ENCODE measurements at regions not wholly inside any gene's neighbourhood (a gene's known extent, or its start where the extent isn't known, plus 50 kb on each side); places are given as distances from the start of the nearest gene placed in this dataset.

GRCh38 chrX:40893251-40893910 is 158.0 kb upstream of the MED14 start:
- Mint-ChIP-seq H3K27ac (no peak overlapping the region), H3K4me3 (no peak overlapping the region), H3K9me3 (peaks cover 13% of the 10 kb centered on the region), H3K27me3 (ENCODE audit: low read depth) (no peaks in the 10 kb centered on the region), H3K36me3 (peaks cover 14% of the 10 kb centered on the region), H3K4me1 (peaks cover 12% of the 10 kb centered on the region)
- DNase-seq (ENCODE audit: low spot score) (no peak), ATAC-seq (no peak)
- ChIA-PET POLR2A (no interaction called here), CTCF (no interaction called here)
- TF ChIP-seq MYBL2 (CRISPR knock-in tag; IDR thresholded peaks at IDR 0.05), result no peak
- TF ChIP-seq, protein P1, sequence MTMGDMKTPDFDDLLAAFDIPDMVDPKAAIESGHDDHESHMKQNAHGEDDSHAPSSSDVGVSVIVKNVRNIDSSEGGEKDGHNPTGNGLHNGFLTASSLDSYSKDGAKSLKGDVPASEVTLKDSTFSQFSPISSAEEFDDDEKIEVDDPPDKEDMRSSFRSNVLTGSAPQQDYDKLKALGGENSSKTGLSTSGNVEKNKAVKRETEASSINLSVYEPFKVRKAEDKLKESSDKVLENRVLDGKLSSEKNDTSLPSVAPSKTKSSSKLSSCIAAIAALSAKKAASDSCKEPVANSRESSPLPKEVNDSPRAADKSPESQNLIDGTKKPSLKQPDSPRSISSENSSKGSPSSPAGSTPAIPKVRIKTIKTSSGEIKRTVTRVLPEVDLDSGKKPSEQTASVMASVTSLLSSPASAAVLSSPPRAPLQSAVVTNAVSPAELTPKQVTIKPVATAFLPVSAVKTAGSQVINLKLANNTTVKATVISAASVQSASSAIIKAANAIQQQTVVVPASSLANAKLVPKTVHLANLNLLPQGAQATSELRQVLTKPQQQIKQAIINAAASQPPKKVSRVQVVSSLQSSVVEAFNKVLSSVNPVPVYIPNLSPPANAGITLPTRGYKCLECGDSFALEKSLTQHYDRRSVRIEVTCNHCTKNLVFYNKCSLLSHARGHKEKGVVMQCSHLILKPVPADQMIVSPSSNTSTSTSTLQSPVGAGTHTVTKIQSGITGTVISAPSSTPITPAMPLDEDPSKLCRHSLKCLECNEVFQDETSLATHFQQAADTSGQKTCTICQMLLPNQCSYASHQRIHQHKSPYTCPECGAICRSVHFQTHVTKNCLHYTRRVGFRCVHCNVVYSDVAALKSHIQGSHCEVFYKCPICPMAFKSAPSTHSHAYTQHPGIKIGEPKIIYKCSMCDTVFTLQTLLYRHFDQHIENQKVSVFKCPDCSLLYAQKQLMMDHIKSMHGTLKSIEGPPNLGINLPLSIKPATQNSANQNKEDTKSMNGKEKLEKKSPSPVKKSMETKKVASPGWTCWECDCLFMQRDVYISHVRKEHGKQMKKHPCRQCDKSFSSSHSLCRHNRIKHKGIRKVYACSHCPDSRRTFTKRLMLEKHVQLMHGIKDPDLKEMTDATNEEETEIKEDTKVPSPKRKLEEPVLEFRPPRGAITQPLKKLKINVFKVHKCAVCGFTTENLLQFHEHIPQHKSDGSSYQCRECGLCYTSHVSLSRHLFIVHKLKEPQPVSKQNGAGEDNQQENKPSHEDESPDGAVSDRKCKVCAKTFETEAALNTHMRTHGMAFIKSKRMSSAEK (CRISPR knock-in tag; IDR thresholded peaks at IDR 0.05; ENCODE audit: borderline replicate concordance), result no peak
- TF ChIP-seq NFYB (CRISPR knock-in tag; conservative IDR thresholded peaks at IDR 0.05; ENCODE audit: low read depth), result no peak
- no peak for TF ChIP-seq ESRRA (CRISPR knock-in tag; IDR thresholded peaks at IDR 0.05; ENCODE audit: borderline replicate concordance)

GRCh38 chrX:40895246-40895645 is 159.9 kb upstream of the MED14 start:
- peaks cover 17% of the 10 kb centered on the region for H3K4me1 Mint-ChIP-seq
- no peak overlapping the region for H3K27ac Mint-ChIP-seq
- peaks cover 13% of the 10 kb centered on the region for H3K9me3 Mint-ChIP-seq
- H3K4me3 Mint-ChIP-seq, result no peak overlapping the region
- ChIA-PET CTCF (no interaction called here), POLR2A (no interaction called here)
- H3K27me3 Mint-ChIP-seq (ENCODE audit: low read depth), result no peaks in the 10 kb centered on the region
- DNase-seq (ENCODE audit: low spot score) (no peak), ATAC-seq (no peak)
- peaks cover 14% of the 10 kb centered on the region for H3K36me3 Mint-ChIP-seq
- TF ChIP-seq ZSCAN18 (CRISPR knock-in tag; IDR thresholded peaks at IDR 0.05) (no peak), ZNF121 (CRISPR knock-in tag; IDR thresholded peaks at IDR 0.05) (no peak), JUN (CRISPR knock-in tag; IDR thresholded peaks at IDR 0.05) (no peak), SMAD4 (CRISPR knock-in tag; IDR thresholded peaks at IDR 0.05) (no peak), TCF7 (CRISPR knock-in tag; IDR thresholded peaks at IDR 0.05; ENCODE audit: low read depth) (no peak), ZNF671 (CRISPR knock-in tag; IDR thresholded peaks at IDR 0.05) (no peak), CDX4 (CRISPR knock-in tag; IDR thresholded peaks at IDR 0.05; ENCODE audit: borderline replicate concordance) (no peak)
- TF ChIP-seq, protein P1 (CRISPR knock-in tag; IDR thresholded peaks at IDR 0.05; ENCODE audit: borderline replicate concordance), result no peak
